HL-60 (cell line): ENCODE measurements at regions not wholly inside any gene's neighbourhood (a gene's known extent, or its start where the extent isn't known, plus 50 kb on each side); places are given as distances from the start of the nearest gene placed in this dataset.

ENCODE experiments used
- DNase-seq, 2 experiments: peaks; one replicate each; pipeline ENCODE4 v3.0.0-alpha.2; 2010 to 2020; ENCODE audit warnings: low read depth in 1 of 2, low spot score in 1 of 2
- H3K27ac ChIP-seq: fragments of 250-450 bp; sonication (Bioruptor Pico); replicated peaks from 2 replicates; pipeline ENCODE4 v1.5.1; 2020; ENCODE audit warnings: mild to moderate bottlenecking, moderate library complexity
- H3K27me3 ChIP-seq: fragments of 250-450 bp; sonication (Bioruptor Pico); 2 replicates; pipeline ENCODE4 v1.5.1; 2021; ENCODE audit warnings: mild to moderate bottlenecking, moderate library complexity; ENCODE audit not compliant: insufficient read depth, poor library complexity, severe bottlenecking
- H3K4me3 ChIP-seq: replicated peaks from 2 replicates; pipeline ENCODE4 v1.5.1; 2011; ENCODE audit warnings: mild to moderate bottlenecking, control low read depth, low read length; ENCODE audit not compliant: insufficient read depth
- CTCF ChIP-seq: IDR thresholded peaks from one replicate; pipeline ENCODE4 v1.5.1; 2011; ENCODE audit warnings: low read length, control low read depth, inconsistent platforms; ENCODE audit not compliant: insufficient read depth
- GABPA ChIP-seq: IDR thresholded peaks from 2 replicates; pipeline ENCODE4 v1.6.1; 2012; ENCODE audit warnings: low read depth
- POLR2AphosphoS5 ChIP-seq: IDR thresholded peaks from 2 replicates; pipeline ENCODE4 v1.6.1; 2012; ENCODE audit warnings: low read depth
- REST ChIP-seq: IDR thresholded peaks from 2 replicates; pipeline ENCODE4 v1.6.1; 2012; ENCODE audit warnings: low read depth; ENCODE audit not compliant: insufficient replicate concordance
- SPI1 ChIP-seq: IDR thresholded peaks from 2 replicates; pipeline ENCODE4 v1.6.1; 2012; ENCODE audit warnings: low read depth, mild to moderate bottlenecking, borderline replicate concordance

GRCh38 chr16:79964104-79964503 lies 363.6 kb upstream of the MAF start:
- Histone ChIP-seq H3K27ac (no peak overlapping the region), H3K4me3 (no peak overlapping the region), H3K27me3 (no peaks in the 10 kb centered on the region)
- TF ChIP-seq POLR2AphosphoS5 (no peak), REST (no peak), GABPA (no peak), SPI1 (no peak), CTCF (no peak)
- DNase-seq = no peak

GRCh38 chr16:79962962-79963361 lies 362.4 kb upstream of the MAF start:
- H3K4me3 ChIP-seq = no peak overlapping the region
- TF ChIP-seq POLR2AphosphoS5 = no peak
- H3K27me3 ChIP-seq = no peaks in the 10 kb centered on the region
- DNase-seq = no peak
- no peak overlapping the region for H3K27ac ChIP-seq

GRCh38 chr16:79959226-79959625 lies 358.7 kb upstream of the MAF start:
- DNase-seq = no peak
- TF ChIP-seq POLR2AphosphoS5 (no peak), REST (no peak), CTCF (no peak), GABPA (no peak), SPI1 (no peak)
- H3K27me3 ChIP-seq = no peaks in the 10 kb centered on the region
- H3K4me3 ChIP-seq = no peak overlapping the region
- no peak overlapping the region for H3K27ac ChIP-seq

GRCh38 chr16:79954921-79955705 lies 354.6 kb upstream of the MAF start:
- Histone ChIP-seq H3K4me3 (no peak overlapping the region), H3K27ac (no peak overlapping the region), H3K27me3 (no peaks in the 10 kb centered on the region)
- DNase-seq = no peak
- TF ChIP-seq SPI1 = no peak
- TF ChIP-seq POLR2AphosphoS5 = no peak
- no peak for TF ChIP-seq REST
- no peak for TF ChIP-seq GABPA
- no peak for TF ChIP-seq CTCF
